A673 (cell line): ENCODE measurements at regions not wholly inside any gene's neighbourhood (a gene's known extent, or its start where the extent isn't known, plus 50 kb on each side); places are given as distances from the start of the nearest gene placed in this dataset.

Experiments used
- BruUV-seq: library from RNA; stranded (reverse); fragments of 400-500 nt; replicated peaks from 2 replicates; lab custom pipeline; 2021; lab: Mats Ljungman, UMichigan
- CTCF ChIA-PET: fragments of 300-600 bp; sonication (Branson Sonifier 250); formaldehyde crosslinking; loops from one replicate; lab custom pipeline; 2022; ENCODE audit warnings: antibody characterized with exemption; lab: Charles Lee
- POLR2A ChIA-PET: fragments of 300-600 bp; sonication (Branson Sonifier 250); formaldehyde crosslinking; loops from one replicate; lab custom pipeline; 2022; ENCODE audit warnings: antibody characterized with exemption; ENCODE audit not compliant: low non-redundant PET; lab: Charles Lee
- DNase-seq: peaks from one replicate; pipeline ENCODE4 v3.0.0-alpha.2; 2015; ENCODE audit warnings: low spot score
- H3K27ac ChIP-seq: fragments of 200-600 bp; sonication (generic); 2 replicates; pipeline ENCODE4 v1.5.1; 2016; ENCODE audit warnings: mixed run types, low read depth, mild to moderate bottlenecking, mixed read lengths, antibody characterized with exemption, low read length; ENCODE audit not compliant: poor library complexity, severe bottlenecking
- H3K27me3 ChIP-seq: fragments of 200-600 bp; sonication (generic); replicated peaks from 2 replicates; pipeline ENCODE4 v1.6.1; 2017; ENCODE audit warnings: mixed run types, low read depth, mild to moderate bottlenecking, mixed read lengths, antibody characterized with exemption, low read length; ENCODE audit not compliant: insufficient read depth, poor library complexity
- H3K36me3 ChIP-seq: fragments of 200-600 bp; sonication (generic); 2 replicates; pipeline ENCODE4 v1.6.1; 2016; ENCODE audit warnings: mixed run types, mild to moderate bottlenecking, mixed read lengths, antibody characterized with exemption, low read length; ENCODE audit not compliant: insufficient read depth, poor library complexity, severe bottlenecking
- H3K4me1 ChIP-seq: fragments of 200-600 bp; sonication (generic); 2 replicates; pipeline ENCODE4 v1.6.1; 2017; ENCODE audit warnings: mixed run types, mild to moderate bottlenecking, mixed read lengths, antibody characterized with exemption, low read length; ENCODE audit not compliant: insufficient read depth, poor library complexity, severe bottlenecking
- H3K4me3 ChIP-seq: fragments of 200-600 bp; sonication (generic); 2 replicates; pipeline ENCODE4 v1.5.1; 2016; ENCODE audit warnings: low read depth, mixed run types, mild to moderate bottlenecking, mixed read lengths, low read length; ENCODE audit not compliant: poor library complexity, severe bottlenecking
- H3K9me3 ChIP-seq: fragments of 200-600 bp; sonication (generic); 2 replicates; pipeline ENCODE4 v1.6.1; 2016; ENCODE audit warnings: mixed run types, low read depth, mild to moderate bottlenecking, mixed read lengths, antibody characterized with exemption, low read length; ENCODE audit not compliant: poor library complexity, severe bottlenecking
- EZH2 ChIP-seq: fragments of 200-600 bp; sonication (generic); IDR thresholded peaks from 2 replicates; pipeline ENCODE4 v1.6.1; 2017; ENCODE audit warnings: borderline replicate concordance, low read depth, mild to moderate bottlenecking, mixed read lengths, antibody characterized with exemption, low read length; ENCODE audit not compliant: poor library complexity, severe bottlenecking
- intact Hi-C: fragments of 100-400 bp; cut with micrococcal nuclease; formaldehyde crosslinking; loops from one replicate; pipeline ENCODE4 v1.10.0; 2022; ENCODE audit not compliant: unreplicated experiment
- TF ChIP-seq, protein P1 (sequence below): fragments of 300-800, 200-600 bp; sonication (generic); conservative IDR thresholded peaks from 2 replicates; pipeline ENCODE4 v1.5.1; 2017; ENCODE audit warnings: low read depth, mild to moderate bottlenecking, antibody characterized with exemption, low read length, moderate library complexity, mixed read lengths

DNA sequence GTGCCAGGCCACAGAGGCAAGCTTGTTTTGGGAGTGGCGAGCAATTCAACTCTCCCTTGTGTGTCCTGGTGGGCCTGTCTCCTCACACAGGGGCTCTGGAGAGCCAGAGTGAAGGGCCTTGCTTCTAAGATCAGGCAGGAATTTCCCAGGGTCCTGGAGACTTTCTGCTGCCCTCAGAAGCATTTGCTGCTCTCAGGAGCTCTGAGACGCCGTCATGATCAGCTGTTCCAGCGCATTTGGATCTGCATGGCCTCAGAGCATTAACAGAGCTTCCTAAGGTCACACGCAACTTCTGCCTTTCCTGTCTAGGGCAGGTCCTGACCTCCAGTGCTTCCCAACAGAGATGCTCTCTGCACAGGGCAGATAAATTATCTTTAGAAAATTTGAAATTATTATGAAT, 52.2 kb upstream of the C10orf90 start:
- ChIA-PET CTCF (no interaction called here), POLR2A (no interaction called here)
- TF ChIP-seq EZH2: no peak
- TF ChIP-seq, protein P1, sequence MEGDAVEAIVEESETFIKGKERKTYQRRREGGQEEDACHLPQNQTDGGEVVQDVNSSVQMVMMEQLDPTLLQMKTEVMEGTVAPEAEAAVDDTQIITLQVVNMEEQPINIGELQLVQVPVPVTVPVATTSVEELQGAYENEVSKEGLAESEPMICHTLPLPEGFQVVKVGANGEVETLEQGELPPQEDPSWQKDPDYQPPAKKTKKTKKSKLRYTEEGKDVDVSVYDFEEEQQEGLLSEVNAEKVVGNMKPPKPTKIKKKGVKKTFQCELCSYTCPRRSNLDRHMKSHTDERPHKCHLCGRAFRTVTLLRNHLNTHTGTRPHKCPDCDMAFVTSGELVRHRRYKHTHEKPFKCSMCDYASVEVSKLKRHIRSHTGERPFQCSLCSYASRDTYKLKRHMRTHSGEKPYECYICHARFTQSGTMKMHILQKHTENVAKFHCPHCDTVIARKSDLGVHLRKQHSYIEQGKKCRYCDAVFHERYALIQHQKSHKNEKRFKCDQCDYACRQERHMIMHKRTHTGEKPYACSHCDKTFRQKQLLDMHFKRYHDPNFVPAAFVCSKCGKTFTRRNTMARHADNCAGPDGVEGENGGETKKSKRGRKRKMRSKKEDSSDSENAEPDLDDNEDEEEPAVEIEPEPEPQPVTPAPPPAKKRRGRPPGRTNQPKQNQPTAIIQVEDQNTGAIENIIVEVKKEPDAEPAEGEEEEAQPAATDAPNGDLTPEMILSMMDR: no peak
- no peaks in the 10 kb centered on the region for H3K9me3 ChIP-seq
- H3K36me3 ChIP-seq: no peaks in the 10 kb centered on the region
- no peak overlapping the region for H3K27ac ChIP-seq
- DNase-seq: no peak
- H3K4me3 ChIP-seq: no peak overlapping the region
- no peaks in the 10 kb centered on the region for H3K4me1 ChIP-seq
- intact Hi-C loops: no loop called here
- H3K27me3 ChIP-seq: no peaks in the 10 kb centered on the region
- BruUV-seq: no TSS peak

DNA sequence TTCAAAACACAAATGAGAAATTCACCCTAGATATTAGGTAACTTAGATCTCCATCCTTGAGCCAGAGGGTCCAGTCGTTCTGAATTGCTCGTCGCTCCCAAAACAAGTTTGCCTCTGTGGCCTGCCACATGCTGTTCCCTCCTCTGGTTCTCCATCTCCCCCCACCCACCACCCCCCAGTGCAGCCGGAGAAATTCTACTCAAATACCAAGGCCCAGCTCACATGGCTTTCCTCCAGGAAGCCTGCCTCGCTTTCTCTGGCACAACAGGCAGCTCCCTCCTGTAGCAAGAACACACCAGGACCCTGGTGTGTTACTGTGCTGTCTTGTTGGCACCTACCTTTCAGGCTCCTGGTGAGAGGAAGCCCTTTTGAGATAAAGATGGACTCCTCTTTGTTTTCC, 52.7 kb upstream of the C10orf90 start:
- H3K9me3 ChIP-seq: no peaks in the 10 kb centered on the region
- ChIA-PET POLR2A (no interaction called here), CTCF (no interaction called here)
- H3K4me3 ChIP-seq: no peak overlapping the region
- H3K36me3 ChIP-seq: no peaks in the 10 kb centered on the region
- DNase-seq: no peak
- H3K27ac ChIP-seq: no peak overlapping the region
- no peaks in the 10 kb centered on the region for H3K4me1 ChIP-seq
- TF ChIP-seq, protein P1: no peak
- TF ChIP-seq EZH2: no peak
- BruUV-seq: no TSS peak
- intact Hi-C loops: no loop called here
- H3K27me3 ChIP-seq: no peaks in the 10 kb centered on the region

DNA sequence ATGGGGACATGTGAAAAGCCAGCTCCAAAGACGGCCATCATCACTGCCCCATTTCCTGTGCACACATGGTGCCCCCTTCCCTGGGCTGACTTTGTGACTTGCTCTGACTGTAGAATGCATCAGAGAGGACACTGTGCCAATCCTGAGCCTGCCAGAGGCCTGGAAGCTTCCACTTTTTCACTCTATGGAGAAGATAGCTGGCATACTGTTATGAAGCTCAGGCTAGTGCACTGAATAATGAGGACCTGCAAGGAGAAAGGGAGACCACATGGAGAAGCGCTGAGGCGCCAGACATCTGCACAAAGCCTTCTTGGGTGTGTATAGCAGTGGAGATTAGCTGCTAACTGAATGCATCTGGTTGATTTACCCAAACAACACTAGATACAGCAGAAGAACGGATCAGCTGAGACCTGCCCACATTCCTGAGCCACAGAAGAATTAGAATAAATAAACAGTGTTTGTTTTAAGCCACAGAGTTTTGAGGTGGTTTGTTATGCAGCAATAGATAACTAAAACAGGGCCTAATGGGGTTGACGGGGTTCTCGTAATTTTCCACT, 58.9 kb upstream of the C10orf90 start:
- TF ChIP-seq, protein P1: no peak
- TF ChIP-seq EZH2: no peak
- no peaks in the 10 kb centered on the region for H3K4me1 ChIP-seq
- CTCF ChIA-PET: no interaction called here
- no peak overlapping the region for H3K4me3 ChIP-seq
- POLR2A ChIA-PET: no interaction called here
- H3K9me3 ChIP-seq: no peaks in the 10 kb centered on the region
- no peak for DNase-seq
- H3K27ac ChIP-seq: no peak overlapping the region
- BruUV-seq: no TSS peak
- peaks cover 15% of the 10 kb centered on the region for H3K27me3 ChIP-seq
- intact Hi-C loops: no loop called here
- no peaks in the 10 kb centered on the region for H3K36me3 ChIP-seq
